K562 (cell line): ENCODE measurements at regions not wholly inside any gene's neighbourhood (a gene's known extent, or its start where the extent isn't known, plus 50 kb on each side); places are given as distances from the start of the nearest gene placed in this dataset.

Experiments used
- ATAC-seq: fragments of 200-7000 bp; cut with Tn5 transposase; 3 replicates; pipeline ENCODE4 v1.9.1; 2020; ENCODE audit warnings: moderate library complexity
- BruUV-seq: library from RNA; stranded (reverse); fragments of 400-500 nt; replicated peaks from 2 replicates; lab custom pipeline; 2021; lab: Mats Ljungman, UMichigan
- CTCF ChIA-PET: fragments of 300-600 bp; formaldehyde crosslinking; extraction: SDS; loops from one replicate; lab custom pipeline; 2021; ENCODE audit warnings: low intra/inter-chr PET ratio; lab: Yijun Ruan, JAX
- POLR2A ChIA-PET: fragments of 300-600, 350-650 bp; sonication (Branson Sonifier 250); formaldehyde crosslinking; extraction: SDS; loops from one replicate; lab custom pipeline; 2021; ENCODE audit warnings: antibody characterized with exemption, inconsistent platforms; lab: Yijun Ruan, JAX
- DNase-seq, 4 experiments: peaks; one replicate each; pipeline versions ENCODE4 v3.0.0 to v3.0.0-alpha.2; 2011 to 2018; ENCODE audit warnings: low spot score in 3 of 4, mixed read lengths in 3 of 4; ENCODE audit errors: extremely low read depth in 1 of 4
- FAIRE-seq: peaks from 2 replicates; lab custom pipeline; 2011; peaks lifted over from hg19 to GRCh38; lab: Jason Lieb, UNC
- H2AFZ ChIP-seq: 2 replicates; pipeline ENCODE4 v1.6.0; 2011; ENCODE audit warnings: low read depth, low read length, control low read depth, inconsistent platforms
- H3K27ac ChIP-seq: fragments of 200-600 bp; 3 replicates; pipeline ENCODE4 v1.8.0; 2011; ENCODE audit warnings: low read depth, mild to moderate bottlenecking, control low read depth, inconsistent platforms, low read length, moderate library complexity, mixed read lengths; ENCODE audit errors: extremely low read depth
- H3K27me3 ChIP-seq, 2 experiments: fragments of 300-600 bp in 1 of 2; 2 replicates in 1 of 2; 3 replicates in 1 of 2; pipeline versions ENCODE4 v1.6.0 to v1.8.0; 2011; ENCODE audit warnings: inconsistent platforms in 2 of 2, low read length in 2 of 2, mild to moderate bottlenecking in 1 of 2, mixed read lengths in 1 of 2, moderate library complexity in 1 of 2; ENCODE audit not compliant: control insufficient read depth in 2 of 2, insufficient read depth in 2 of 2
- H3K36me3 ChIP-seq: fragments of 300-600 bp; 3 replicates; pipeline ENCODE4 v1.8.0; 2011; ENCODE audit warnings: mild to moderate bottlenecking, low read length, inconsistent platforms; ENCODE audit not compliant: control insufficient read depth, insufficient read depth
- H3K4me1 ChIP-seq, 2 experiments: fragments of 200-600 bp in 1 of 2; replicated peaks in 1 of 2; 2 replicates in 1 of 2; 3 replicates in 1 of 2; pipeline versions ENCODE4 v1.5.1 to v1.8.0; 2011; ENCODE audit warnings: inconsistent platforms in 2 of 2, low read length in 2 of 2, mild to moderate bottlenecking in 1 of 2, mixed read lengths in 1 of 2, moderate library complexity in 1 of 2; ENCODE audit not compliant: control insufficient read depth in 2 of 2, insufficient read depth in 2 of 2
- H3K4me2 ChIP-seq: 2 replicates; pipeline ENCODE4 v1.6.1; 2011; ENCODE audit warnings: low read length, control low read depth, inconsistent platforms, mixed read lengths; ENCODE audit not compliant: insufficient read depth
- H3K4me3 ChIP-seq: fragments of 200-600 bp; sonication (generic), shearing (Covaris generic); 2 replicates; pipeline ENCODE4 v1.5.1; 2016; ENCODE audit warnings: control low read depth, inconsistent platforms
- H3K79me2 ChIP-seq: fragments of 200-600 bp; 3 replicates; pipeline ENCODE4 v1.8.0; 2011; ENCODE audit warnings: low read length, inconsistent platforms; ENCODE audit not compliant: control insufficient read depth, insufficient read depth
- H3K9ac ChIP-seq, 2 experiments: 2 replicates each; pipeline versions ENCODE4 v1.6.0 to v1.6.1; 2011; ENCODE audit warnings: low read depth in 2 of 2, low read length in 2 of 2, control low read depth in 1 of 2, inconsistent platforms in 1 of 2, mild to moderate bottlenecking in 1 of 2, mixed read lengths in 1 of 2; ENCODE audit not compliant: insufficient read depth in 1 of 2
- H3K9me1 ChIP-seq: one replicate; pipeline ENCODE4 v1.6.0; 2011; ENCODE audit warnings: inconsistent platforms, mild to moderate bottlenecking, low read length, moderate library complexity; ENCODE audit not compliant: control insufficient read depth, insufficient read depth
- H3K9me3 ChIP-seq: replicated peaks from 2 replicates; pipeline ENCODE4 v1.5.1; 2011; ENCODE audit warnings: low read depth, low read length, inconsistent platforms; ENCODE audit not compliant: control insufficient read depth, insufficient read depth
- H4K20me1 ChIP-seq: replicated peaks from 2 replicates; pipeline ENCODE4 v1.6.1; 2011; ENCODE audit warnings: low read length, inconsistent platforms, mixed read lengths; ENCODE audit not compliant: control insufficient read depth, insufficient read depth
- CEBPZ ChIP-seq: fragments of 150-350 bp; IDR thresholded peaks from 2 replicates; pipeline ENCODE4 v1.6.1; 2014; ENCODE audit warnings: low read depth, mild to moderate bottlenecking, low read length, borderline replicate concordance
- EP300 ChIP-seq: IDR thresholded peaks from 2 replicates; pipeline ENCODE4 v1.6.1; 2012; ENCODE audit warnings: low read length, improper control_type of control experiment
- HSF4 ChIP-seq: fragments of 250-450 bp; sonication (Bioruptor Pico); IDR thresholded peaks from 2 replicates; pipeline ENCODE4 v2.1.2; 2022; ENCODE audit warnings: mild to moderate bottlenecking, moderate library complexity, borderline replicate concordance
- L3MBTL2 ChIP-seq: fragments of 450-650 bp; IDR thresholded peaks from 2 replicates; pipeline ENCODE4 v1.6.1; 2016; ENCODE audit warnings: mild to moderate bottlenecking, moderate library complexity
- NFIC ChIP-seq: fragments of 450-650 bp; IDR thresholded peaks from 2 replicates; pipeline ENCODE4 v1.6.1; 2017; ENCODE audit warnings: mild to moderate bottlenecking, inconsistent platforms
- RBM34 ChIP-seq: fragments of 200-400 bp; formaldehyde crosslinking; IDR thresholded peaks from 2 replicates; pipeline ENCODE4 v1.6.1; 2018; ENCODE audit warnings: low read length, borderline replicate concordance; ENCODE audit not compliant: insufficient read depth
- STAT5B ChIP-seq: fragments of 250-450 bp; sonication (Bioruptor Pico); IDR thresholded peaks from 2 replicates; pipeline ENCODE4 v1.8.0; 2021; ENCODE audit warnings: mild to moderate bottlenecking, inconsistent platforms
- UBTF ChIP-seq, 2 experiments: IDR thresholded peaks; 2 replicates each; pipeline ENCODE4 v1.6.1; 2012; ENCODE audit warnings: improper control_type of control experiment in 2 of 2, low read depth in 2 of 2, low read length in 2 of 2, borderline replicate concordance in 1 of 2
- ZKSCAN1 ChIP-seq: fragments of 150-350 bp; IDR thresholded peaks from 2 replicates; pipeline ENCODE4 v1.6.1; 2016; ENCODE audit warnings: low read depth, low read length
- ZNF57 ChIP-seq: fragments of 450-650 bp; formaldehyde crosslinking; IDR thresholded peaks from 2 replicates; pipeline ENCODE4 v1.4.0; 2020; ENCODE audit warnings: mild to moderate bottlenecking, moderate library complexity
- WGBS: fragments of 100-300 bp; shearing (Covaris generic); methylation state at CpG from one replicate; pipeline ENCODE4 v1.1.6; 2016; ENCODE audit warnings: low coverage, mixed read lengths; ENCODE audit not compliant: insufficient coverage; ENCODE audit errors: missing lambda C conversion rate; 5-methylcytosine and 5-hydroxymethylcytosine counted together
- in situ Hi-C: fragments of 300-500 bp; cut with MboI; formaldehyde crosslinking; loops from 4 replicates; pipeline ENCODE4 v1.15.0; 2018; ENCODE audit warnings: inconsistent platforms, mixed read lengths
- intact Hi-C: fragments of 100-400 bp; cut with micrococcal nuclease; formaldehyde crosslinking; loops from 2 replicates; pipeline ENCODE4 v1.14.2; 2022
- TF ChIP-seq, protein P1 (sequence below): fragments of 250-450 bp; sonication (Bioruptor Pico); IDR thresholded peaks from 2 replicates; pipeline ENCODE4 v1.8.0; 2021; ENCODE audit warnings: moderate library complexity, mild to moderate bottlenecking, inconsistent platforms

DNA sequence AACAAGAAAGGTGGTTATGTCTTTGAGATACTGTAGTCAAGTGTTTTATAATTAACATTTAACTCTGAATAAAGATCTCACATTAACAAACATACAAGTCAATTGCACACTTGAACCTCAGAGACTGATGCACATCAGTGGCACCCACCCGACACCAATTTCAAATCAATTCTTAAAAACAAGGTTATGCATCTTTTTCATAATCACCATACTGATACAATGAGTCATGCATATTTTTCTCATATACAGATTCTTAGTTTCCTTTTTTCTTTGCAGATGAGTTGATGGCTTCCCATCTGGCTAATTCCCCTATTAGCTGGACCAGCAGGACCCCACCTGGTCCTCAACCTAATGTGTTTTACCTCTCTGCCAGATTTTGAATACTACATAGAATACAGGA lies 136.2 kb upstream of the RPL34 start (continued):
- no peak for TF ChIP-seq L3MBTL2
- TF ChIP-seq HSF4 (CRISPR knock-in tag): no peak
- TF ChIP-seq ZKSCAN1: no peak
- no peak for TF ChIP-seq ZNF57

GRCh38 chr4:108483650-108484049 lies 136.7 kb upstream of the RPL34 start:
- POLR2A ChIA-PET: no interaction called here
- Histone ChIP-seq H2AFZ (no peak overlapping the region), H3K4me2 (no peak overlapping the region), H3K4me1 (no peaks in the 10 kb centered on the region), H3K79me2 (no peaks in the 10 kb centered on the region), H3K9me1 (no peaks in the 10 kb centered on the region), H3K9ac (no peak overlapping the region), H3K36me3 (no peaks in the 10 kb centered on the region), H3K9me3 (no peaks in the 10 kb centered on the region), H3K4me3 (no peak overlapping the region), H3K27me3 (no peaks in the 10 kb centered on the region), H3K27ac (no peak overlapping the region), H4K20me1 (no peaks in the 10 kb centered on the region)
- in situ Hi-C loops (no loop called here), intact Hi-C loops (no loop called here)
- DNase-seq (no peak), ATAC-seq (no peak), FAIRE-seq (no peak)
- TF ChIP-seq RBM34 (no peak), EP300 (no peak), NFIC (no peak), CEBPZ (no peak), STAT5B (CRISPR knock-in tag) (no peak), UBTF (IDR thresholded peaks at IDR 0.05; ENCODE audit: borderline replicate concordance in 1 of 2, low read depth in 2 of 2, low read length in 2 of 2) (no peak)
- TF ChIP-seq, protein P1, sequence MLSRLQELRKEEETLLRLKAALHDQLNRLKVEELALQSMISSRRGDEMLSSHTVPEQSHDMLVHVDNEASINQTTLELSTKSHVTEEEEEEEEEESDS (CRISPR knock-in tag): no peak
- no TSS peak for BruUV-seq
- WGBS: 22% methylated on average over 3 of the region's 3 CpGs
- CTCF ChIA-PET: no interaction called here
